Spinal cord (tissue), 9 donors: ENCODE measurements at regions not wholly inside any gene's neighbourhood (a gene's known extent, or its start where the extent isn't known, plus 50 kb on each side); places are given as distances from the start of the nearest gene placed in this dataset.
"Not testable (repeated sequence)": the region's sequence is repeated elsewhere in the genome, so short reads cannot be mapped to it uniquely, and the experiment has no call there.

ENCODE experiments used
- DNase-seq, 6 donors: peaks; one replicate each; pipeline versions ENCODE4 v3.0.0 to v3.0.0-alpha.2; 2013 to 2015; ENCODE audit warnings: low spot score in 6 of 6, low read depth in 4 of 6
- H3K27ac ChIP-seq: one replicate; pipeline ENCODE4 v1.5.1; 2013; ENCODE audit warnings: low read depth, low read length, control low read depth
- H3K27me3 ChIP-seq: one replicate; pipeline ENCODE4 v1.6.1; 2013; ENCODE audit warnings: low read length; ENCODE audit not compliant: control insufficient read depth, insufficient read depth
- H3K36me3 ChIP-seq: one replicate; pipeline ENCODE4 v1.6.1; 2013; ENCODE audit warnings: low read length; ENCODE audit not compliant: control insufficient read depth, insufficient read depth
- H3K4me1 ChIP-seq: one replicate; pipeline ENCODE4 v1.6.1; 2013; ENCODE audit warnings: low read length; ENCODE audit not compliant: control insufficient read depth, insufficient read depth
- H3K4me3 ChIP-seq: one replicate; pipeline ENCODE4 v1.5.1; 2013; ENCODE audit warnings: low read depth, low read length, control low read depth
- H3K9me3 ChIP-seq: one replicate; pipeline ENCODE4 v1.6.1; 2013; ENCODE audit warnings: low read length; ENCODE audit not compliant: control insufficient read depth, insufficient read depth
- WGBS: methylation state at CpG from one replicate; pipeline ENCODE4 v1.1.5; 2013; ENCODE audit warnings: missing lambda C conversion rate; ENCODE audit not compliant: insufficient coverage; 5-methylcytosine and 5-hydroxymethylcytosine counted together
- donor health status: healthy.

DNA sequence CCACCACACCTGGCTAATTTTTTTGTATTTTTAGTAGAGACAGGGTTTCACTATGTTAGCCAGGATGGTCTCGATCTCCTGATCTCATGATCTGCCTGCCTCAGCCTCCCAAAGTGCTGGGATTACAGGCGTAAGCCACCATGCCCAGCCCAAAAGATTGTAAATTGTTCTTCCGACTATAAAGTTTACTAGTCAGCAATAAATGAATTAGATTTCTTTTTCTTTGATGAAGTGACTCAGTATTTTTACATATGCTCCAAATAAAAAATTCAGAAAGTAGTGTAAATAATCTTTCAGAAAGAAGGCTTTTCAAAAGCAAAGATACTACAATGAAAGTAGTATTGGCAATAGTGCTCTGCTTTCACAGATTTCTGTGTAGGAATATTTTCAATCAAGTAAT, 1680.9 kb downstream of the MRPL39 start:
- not testable (repeated sequence) for DNase-seq, H3K9me3 ChIP-seq, H3K4me1 ChIP-seq, H3K36me3 ChIP-seq, H3K4me3 ChIP-seq, H3K27ac ChIP-seq, H3K27me3 ChIP-seq
- no CpG with 5 or more reads among the region's 3 CpGs for WGBS

GRCh38 chr21:23921670-23922418, 1685.4 kb downstream of the MRPL39 start:
- DNase-seq = no peak
- Histone ChIP-seq H3K27me3 (no peaks in the 10 kb centered on the region), H3K4me1 (no peaks in the 10 kb centered on the region), H3K27ac (no peak overlapping the region), H3K36me3 (no peaks in the 10 kb centered on the region), H3K4me3 (no peak overlapping the region), H3K9me3 (no peaks in the 10 kb centered on the region)
- 96% methylated on average over 5 of the region's 8 CpGs for WGBS

GRCh38 chr21:23900727-23901126, 1706.6 kb downstream of the MRPL39 start:
- Histone ChIP-seq H3K27ac (no peak overlapping the region), H3K36me3 (no peaks in the 10 kb centered on the region), H3K9me3 (peaks cover 1% of the 10 kb centered on the region), H3K4me3 (no peak overlapping the region), H3K27me3 (no peaks in the 10 kb centered on the region), H3K4me1 (no peaks in the 10 kb centered on the region)
- no CpG with 5 or more reads among the region's 3 CpGs for WGBS
- no peak for DNase-seq

DNA sequence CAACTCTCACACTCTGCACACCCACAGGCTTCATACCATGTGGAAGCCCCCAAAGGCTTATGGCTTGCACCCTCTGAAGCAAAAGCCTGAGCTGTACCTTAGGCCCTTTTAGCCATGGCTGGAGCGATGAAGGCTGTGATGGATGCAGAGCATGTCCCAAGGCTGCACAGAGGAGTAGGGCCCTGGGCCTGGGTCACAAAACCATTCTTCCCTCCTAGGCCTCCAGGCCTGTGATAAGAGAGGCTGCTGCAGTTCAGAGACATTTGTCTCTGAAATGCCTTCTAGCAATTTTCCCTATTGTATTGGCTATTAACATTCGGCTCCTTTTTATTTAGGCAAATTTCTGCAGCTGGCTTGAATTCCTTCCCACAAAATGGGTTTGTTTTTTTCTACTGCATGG, 1707.7 kb downstream of the MRPL39 start:
- DNase-seq = no peak
- no peaks in the 10 kb centered on the region for H3K27me3 ChIP-seq
- peaks cover 1% of the 10 kb centered on the region for H3K9me3 ChIP-seq
- no peaks in the 10 kb centered on the region for H3K4me1 ChIP-seq
- no peaks in the 10 kb centered on the region for H3K36me3 ChIP-seq
- WGBS = 86% methylated on average over 2 of the region's 2 CpGs
- no peak overlapping the region for H3K4me3 ChIP-seq
- no peak overlapping the region for H3K27ac ChIP-seq

DNA sequence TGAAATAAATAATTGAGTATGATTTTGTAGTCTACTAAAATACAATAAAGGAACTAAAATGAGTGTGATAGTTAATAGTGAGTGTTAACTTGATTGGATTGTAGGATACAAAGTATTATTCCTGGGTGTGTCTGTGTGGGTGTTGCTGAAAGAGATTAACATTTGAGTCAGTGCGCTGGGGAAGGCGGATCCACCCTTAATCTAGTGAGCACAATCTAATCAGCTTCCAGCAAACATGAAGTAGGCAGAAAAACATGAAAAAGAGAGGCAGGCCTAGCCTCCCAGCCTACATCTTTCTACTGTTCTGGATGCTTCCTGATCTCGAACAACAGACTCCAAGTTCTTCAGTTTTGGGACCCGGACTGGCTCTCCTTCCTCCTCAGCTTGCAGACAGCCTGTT, 1716.6 kb downstream of the MRPL39 start:
- Histone ChIP-seq H3K36me3 (no peaks in the 10 kb centered on the region), H3K4me1 (no peaks in the 10 kb centered on the region)
- no CpG with 5 or more reads among the region's 4 CpGs for WGBS

GRCh38 chr21:23887725-23888306, 1719.5 kb downstream of the MRPL39 start:
- H3K36me3 ChIP-seq = no peaks in the 10 kb centered on the region
- no peak overlapping the region for H3K4me3 ChIP-seq
- DNase-seq = no peak
- no peaks in the 10 kb centered on the region for H3K4me1 ChIP-seq
- H3K9me3 ChIP-seq = no peaks in the 10 kb centered on the region
- H3K27ac ChIP-seq = no peak overlapping the region
- WGBS = 92% methylated on average over 6 of the region's 10 CpGs
- no peaks in the 10 kb centered on the region for H3K27me3 ChIP-seq

More for the DNA sequence above, 1716.6 kb downstream of the MRPL39 start:
- Histone ChIP-seq H3K9me3 (no peaks in the 10 kb centered on the region), H3K4me3 (no peak overlapping the region), H3K27me3 (no peaks in the 10 kb centered on the region), H3K27ac (no peak overlapping the region)
- DNase-seq = no peak

GRCh38 chr21:23886828-23887724, 1720.2 kb downstream of the MRPL39 start:
- DNase-seq = no peak
- Histone ChIP-seq H3K4me3 (no peak overlapping the region), H3K36me3 (no peaks in the 10 kb centered on the region), H3K27ac (no peak overlapping the region), H3K4me1 (no peaks in the 10 kb centered on the region), H3K9me3 (no peaks in the 10 kb centered on the region), H3K27me3 (no peaks in the 10 kb centered on the region)
- 89% methylated on average over 16 of the region's 21 CpGs for WGBS

DNA sequence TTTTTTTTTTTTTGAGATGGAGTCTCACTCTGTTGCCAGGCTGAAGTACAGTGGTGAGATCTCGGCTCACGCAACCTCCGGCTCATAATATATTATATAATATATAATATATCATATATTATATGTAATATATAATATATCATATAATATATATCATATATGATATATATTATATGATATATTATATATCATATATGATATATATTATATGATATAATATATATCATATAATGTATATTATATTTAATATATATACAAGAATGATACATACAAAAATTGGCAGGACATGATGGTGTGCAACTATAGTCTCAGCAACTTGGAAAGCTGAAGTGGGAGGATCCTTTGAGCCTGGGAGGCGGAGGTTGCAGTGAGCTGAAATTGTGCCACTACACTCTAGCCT, 1725.5 kb downstream of the MRPL39 start:
- WGBS = no CpG with 5 or more reads among the region's 4 CpGs
- Histone ChIP-seq H3K4me3 (no peak overlapping the region), H3K9me3 (no peaks in the 10 kb centered on the region), H3K27ac (no peak overlapping the region), H3K36me3 (no peaks in the 10 kb centered on the region), H3K4me1 (no peaks in the 10 kb centered on the region), H3K27me3 (no peaks in the 10 kb centered on the region)
- no peak for DNase-seq

DNA sequence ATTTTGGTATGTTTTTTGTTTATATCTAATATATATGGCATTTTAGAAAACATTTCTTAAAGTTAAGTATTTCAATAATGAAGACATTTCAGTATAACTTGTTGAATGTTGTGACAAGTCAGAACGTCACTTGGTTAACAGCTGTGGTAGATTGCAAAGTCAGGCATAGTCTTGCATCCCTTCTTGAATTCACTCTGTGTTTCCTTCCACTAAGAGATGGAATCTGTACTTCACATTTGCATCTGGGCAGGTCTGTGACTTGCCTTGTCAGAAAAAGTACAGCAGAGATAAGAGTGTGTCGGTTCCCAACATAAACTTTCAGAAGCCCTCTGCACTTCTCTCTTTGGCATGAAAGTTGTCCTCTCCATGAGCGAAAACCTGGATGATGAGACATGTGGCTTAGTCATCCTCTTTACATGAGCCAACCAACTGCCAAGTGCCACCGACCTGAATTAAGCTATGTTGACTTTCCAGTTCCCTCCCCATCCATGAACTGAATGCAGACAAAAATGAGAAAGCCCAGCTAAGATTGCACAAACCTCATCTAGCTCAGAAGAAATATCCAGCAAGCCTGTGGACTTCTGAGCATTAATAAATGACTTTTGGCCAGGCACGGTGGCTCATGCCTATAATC, 1730.2 kb downstream of the MRPL39 start:
- Histone ChIP-seq H3K27me3 (no peaks in the 10 kb centered on the region), H3K9me3 (no peaks in the 10 kb centered on the region), H3K4me1 (no peaks in the 10 kb centered on the region), H3K4me3 (no peak overlapping the region), H3K36me3 (no peaks in the 10 kb centered on the region), H3K27ac (no peak overlapping the region)
- no peak for DNase-seq
- 93% methylated on average over 2 of the region's 5 CpGs for WGBS
